ENCODE measurements at regions not wholly inside any gene's neighbourhood (a gene's known extent, or its start where the extent isn't known, plus 50 kb on each side); places are given as distances from the start of the nearest gene placed in this dataset.

DNA sequence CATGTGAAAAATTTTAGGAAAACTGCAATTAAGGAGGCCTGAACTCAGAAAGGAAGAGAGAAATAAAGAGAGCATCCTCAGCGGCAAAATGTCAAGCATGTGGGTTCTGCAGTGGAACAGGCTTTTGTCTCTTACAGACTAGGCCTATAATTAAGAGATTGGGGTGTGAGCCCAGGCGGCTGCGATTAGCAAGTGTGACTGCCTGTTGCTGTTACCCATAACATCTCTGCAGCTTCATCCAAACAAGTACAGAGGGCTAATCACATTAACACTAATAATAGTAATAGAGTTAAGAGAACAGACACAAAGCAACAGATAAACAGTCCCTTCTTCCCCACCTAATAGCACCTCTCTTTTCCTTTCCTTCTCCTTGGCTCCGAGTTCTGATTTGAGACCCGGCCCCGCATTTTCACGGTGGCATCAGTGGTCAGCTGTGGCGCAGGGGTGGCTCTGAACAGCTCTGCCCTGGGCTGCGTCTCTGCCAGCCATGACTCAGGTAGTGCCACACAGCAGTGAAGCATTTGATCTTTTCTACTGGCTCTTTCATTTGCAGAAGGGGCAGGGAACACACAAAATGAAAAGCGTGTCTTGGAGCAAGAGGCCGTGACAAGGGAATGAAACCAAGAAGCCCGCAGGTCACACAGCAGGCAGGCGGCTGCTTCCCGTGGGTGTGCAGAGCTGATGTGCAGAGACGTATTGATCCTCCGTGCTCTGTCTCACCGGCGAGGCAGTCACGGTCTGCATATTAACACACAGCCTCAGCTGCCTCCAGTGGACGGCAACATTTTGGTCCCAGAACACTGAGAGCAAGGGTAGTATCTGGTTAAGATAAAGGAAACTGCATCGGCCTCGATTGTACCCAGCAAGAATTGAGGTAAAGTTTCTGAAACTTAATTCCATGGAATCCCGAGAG, 103.1 kb downstream of the KLF6 start:
- no peak overlapping the region for H3K4me3 ChIP-seq (ENCODE audit: low read depth, low read length, poor library complexity, severe bottlenecking)

DNA sequence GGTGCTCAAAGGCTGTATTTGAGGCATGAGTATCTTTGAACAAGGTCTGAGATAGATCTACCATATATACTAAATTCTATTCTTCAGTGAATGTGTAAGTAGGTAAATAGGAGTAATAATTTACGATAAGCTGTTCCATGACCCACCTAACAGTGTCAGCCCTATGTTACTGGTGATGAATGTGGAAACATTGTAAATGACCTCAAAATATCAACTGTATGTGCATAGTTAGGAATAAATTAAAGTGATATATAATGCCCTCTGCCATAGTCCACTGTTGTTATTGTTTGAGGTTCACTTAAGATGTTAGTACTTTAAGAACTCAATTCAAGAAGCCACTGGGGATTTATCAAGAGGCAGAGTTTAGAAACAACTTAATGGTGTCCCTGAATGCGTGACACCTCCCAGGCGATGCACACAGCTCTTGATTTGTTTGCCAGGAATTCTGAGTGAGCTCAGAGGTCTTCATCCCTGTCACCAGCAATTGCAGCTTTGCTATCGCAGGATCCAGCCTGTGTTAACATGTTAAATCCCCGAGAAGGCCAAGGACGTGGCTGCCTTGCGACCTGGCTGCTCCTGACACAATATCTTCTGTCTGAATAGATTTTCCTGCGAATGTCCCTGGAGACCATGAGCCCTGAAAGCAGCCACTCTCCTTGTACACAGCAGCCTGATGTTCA, 104.9 kb downstream of the KLF6 start:
- Histone ChIP-seq H3K27me3 (ENCODE audit: insufficient read depth, low read length) (no peaks in the 10 kb centered on the region), H3K9ac (ENCODE audit: low read length) (no peak overlapping the region), H3K4me2 (ENCODE audit: low read length) (no peak overlapping the region), H3K9me2 (ENCODE audit: low read depth, low read length) (no peaks in the 10 kb centered on the region), H4K20me1 (ENCODE audit: insufficient read depth, low read length) (no peaks in the 10 kb centered on the region), H3K4me3 (ENCODE audit: low read depth, low read length, poor library complexity, severe bottlenecking) (no peak overlapping the region), H3K4me1 (ENCODE audit: insufficient read depth, low read length, severe bottlenecking) (no peaks in the 10 kb centered on the region), H3F3A (ENCODE audit: insufficient read depth, low read length) (no peaks in the 10 kb centered on the region), H2AFZ (ENCODE audit: low read length) (no peak overlapping the region), H3K9me3 (ENCODE audit: low read length) (no peaks in the 10 kb centered on the region), H3K27ac (ENCODE audit: low read depth, low read length, poor library complexity, severe bottlenecking) (no peak overlapping the region), H3K36me3 (ENCODE audit: insufficient read depth, low read length) (no peaks in the 10 kb centered on the region), H3K79me2 (ENCODE audit: insufficient read depth, low read length) (no peaks in the 10 kb centered on the region)
- no peak for TF ChIP-seq EZH2 (IDR thresholded peaks at IDR 0.05; ENCODE audit: borderline replicate concordance, low read length)
- TF ChIP-seq CTCF (IDR thresholded peaks at IDR 0.05; ENCODE audit: low read length): no peak

More for the DNA sequence above, 103.1 kb downstream of the KLF6 start:
- no peak overlapping the region for H3K27ac ChIP-seq (ENCODE audit: low read depth, low read length, poor library complexity, severe bottlenecking)
- no peaks in the 10 kb centered on the region for H3K9me2 ChIP-seq (ENCODE audit: low read depth, low read length)
- H3K79me2 ChIP-seq (ENCODE audit: insufficient read depth, low read length): no peaks in the 10 kb centered on the region
- no peaks in the 10 kb centered on the region for H3K27me3 ChIP-seq (ENCODE audit: insufficient read depth, low read length)
- H4K20me1 ChIP-seq (ENCODE audit: insufficient read depth, low read length): no peaks in the 10 kb centered on the region
- no peak overlapping the region for H2AFZ ChIP-seq (ENCODE audit: low read length)
- TF ChIP-seq EZH2 (IDR thresholded peaks at IDR 0.05; ENCODE audit: borderline replicate concordance, low read length) (no peak), CTCF (IDR thresholded peaks at IDR 0.05; ENCODE audit: low read length) (no peak)
- no peak overlapping the region for H3K4me2 ChIP-seq (ENCODE audit: low read length)
- H3K36me3 ChIP-seq (ENCODE audit: insufficient read depth, low read length): no peaks in the 10 kb centered on the region
- no peaks in the 10 kb centered on the region for H3K4me1 ChIP-seq (ENCODE audit: insufficient read depth, low read length, severe bottlenecking)
- H3K9ac ChIP-seq (ENCODE audit: low read length): no peak overlapping the region
- H3F3A ChIP-seq (ENCODE audit: insufficient read depth, low read length): no peaks in the 10 kb centered on the region
- H3K9me3 ChIP-seq (ENCODE audit: low read length): no peaks in the 10 kb centered on the region

DNA sequence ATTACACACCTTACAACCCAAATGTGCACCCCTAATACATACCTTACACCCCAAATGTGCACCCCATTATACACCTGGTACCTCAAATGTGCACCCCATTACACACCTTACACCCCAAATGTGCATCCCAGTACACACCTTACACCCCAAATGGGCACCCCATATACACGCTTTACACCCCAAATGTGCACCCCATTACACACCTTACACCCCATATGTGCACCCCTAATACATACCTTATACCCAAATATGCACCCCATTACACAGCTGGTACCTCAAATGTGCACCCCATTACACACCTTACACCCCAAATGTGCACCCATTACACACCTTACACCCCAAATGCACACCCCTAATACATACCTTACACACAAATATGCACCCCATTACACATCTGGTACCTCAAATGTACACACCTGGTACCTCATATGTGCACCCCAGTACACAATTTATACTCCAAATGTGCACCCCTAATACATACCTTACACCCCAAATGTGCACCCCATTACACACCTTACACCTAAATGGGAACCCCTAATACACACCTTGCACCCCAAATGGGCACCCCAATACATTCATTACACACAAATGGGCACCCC, 106.3 kb downstream of the KLF6 start:
- H3K79me2 ChIP-seq (ENCODE audit: insufficient read depth, low read length): no peaks in the 10 kb centered on the region
- no peaks in the 10 kb centered on the region for H3K4me1 ChIP-seq (ENCODE audit: insufficient read depth, low read length, severe bottlenecking)
- H3K36me3 ChIP-seq (ENCODE audit: insufficient read depth, low read length): no peaks in the 10 kb centered on the region
- no peak overlapping the region for H3K4me2 ChIP-seq (ENCODE audit: low read length)
- no peak overlapping the region for H2AFZ ChIP-seq (ENCODE audit: low read length)
- no peaks in the 10 kb centered on the region for H4K20me1 ChIP-seq (ENCODE audit: insufficient read depth, low read length)
- no peaks in the 10 kb centered on the region for H3F3A ChIP-seq (ENCODE audit: insufficient read depth, low read length)
- H3K4me3 ChIP-seq (ENCODE audit: low read depth, low read length, poor library complexity, severe bottlenecking): no peak overlapping the region
- H3K9ac ChIP-seq (ENCODE audit: low read length): no peak overlapping the region
- TF ChIP-seq CTCF (IDR thresholded peaks at IDR 0.05; ENCODE audit: low read length): no peak
- H3K9me2 ChIP-seq (ENCODE audit: low read depth, low read length): no peaks in the 10 kb centered on the region
- H3K27me3 ChIP-seq (ENCODE audit: insufficient read depth, low read length): no peaks in the 10 kb centered on the region
- H3K9me3 ChIP-seq (ENCODE audit: low read length): no peaks in the 10 kb centered on the region
- H3K27ac ChIP-seq (ENCODE audit: low read depth, low read length, poor library complexity, severe bottlenecking): no peak overlapping the region
